ENCODE measurements at regions not wholly inside any gene's neighbourhood (a gene's known extent, or its start where the extent isn't known, plus 50 kb on each side); places are given as distances from the start of the nearest gene placed in this dataset.

- TF ChIP-seq GATA3 (IDR thresholded peaks at IDR 0.05; ENCODE audit: low read depth, low read length), result no peak
- no peak for TF ChIP-seq GATA2 (IDR thresholded peaks at IDR 0.05; ENCODE audit: low read depth, low read length)
Observed at GRCh38 chr11:103735497-103736032, 300.9 kb upstream of the DDI1 start.

- TF ChIP-seq GATA2 (IDR thresholded peaks at IDR 0.05; ENCODE audit: low read depth, low read length), result no peak
- TF ChIP-seq GATA3 (IDR thresholded peaks at IDR 0.05; ENCODE audit: low read depth, low read length), result no peak
Observed at GRCh38 chr11:103736315-103737036, 300.0 kb upstream of the DDI1 start.

GRCh38 chr11:103737037-103737622 is 299.3 kb upstream of the DDI1 start:
- TF ChIP-seq GATA3 (IDR thresholded peaks at IDR 0.05; ENCODE audit: low read depth, low read length) (no peak), GATA2 (IDR thresholded peaks at IDR 0.05; ENCODE audit: low read depth, low read length) (no peak)

GRCh38 chr11:103737747-103738146 is 298.7 kb upstream of the DDI1 start:
- TF ChIP-seq GATA3 (IDR thresholded peaks at IDR 0.05; ENCODE audit: low read depth, low read length) (no peak), GATA2 (IDR thresholded peaks at IDR 0.05; ENCODE audit: low read depth, low read length) (no peak)

- TF ChIP-seq GATA2 (IDR thresholded peaks at IDR 0.05; ENCODE audit: low read depth, low read length) (no peak), GATA3 (IDR thresholded peaks at IDR 0.05; ENCODE audit: low read depth, low read length) (no peak)
Observed at GRCh38 chr11:103744496-103745153, 291.8 kb upstream of the DDI1 start.

GRCh38 chr11:103749158-103749557 is 287.3 kb upstream of the DDI1 start:
- TF ChIP-seq GATA2 (IDR thresholded peaks at IDR 0.05; ENCODE audit: low read depth, low read length) (no peak), GATA3 (IDR thresholded peaks at IDR 0.05; ENCODE audit: low read depth, low read length) (no peak)

- no peak for TF ChIP-seq GATA3 (IDR thresholded peaks at IDR 0.05; ENCODE audit: low read depth, low read length)
- no peak for TF ChIP-seq GATA2 (IDR thresholded peaks at IDR 0.05; ENCODE audit: low read depth, low read length)
Observed at GRCh38 chr11:103768816-103769215, 267.6 kb upstream of the DDI1 start.

GRCh38 chr11:103773059-103773458 is 263.4 kb upstream of the DDI1 start:
- no peak for TF ChIP-seq GATA3 (IDR thresholded peaks at IDR 0.05; ENCODE audit: low read depth, low read length)
- TF ChIP-seq GATA2 (IDR thresholded peaks at IDR 0.05; ENCODE audit: low read depth, low read length), result no peak

- no peak for TF ChIP-seq GATA2 (IDR thresholded peaks at IDR 0.05; ENCODE audit: low read depth, low read length)
- no peak for TF ChIP-seq GATA3 (IDR thresholded peaks at IDR 0.05; ENCODE audit: low read depth, low read length)
Observed at GRCh38 chr11:103773537-103773936, 262.9 kb upstream of the DDI1 start.

- TF ChIP-seq GATA2 (IDR thresholded peaks at IDR 0.05; ENCODE audit: low read depth, low read length) (no peak), GATA3 (IDR thresholded peaks at IDR 0.05; ENCODE audit: low read depth, low read length) (no peak)
Observed at GRCh38 chr11:103779054-103779453, 257.4 kb upstream of the DDI1 start.

- TF ChIP-seq GATA2 (IDR thresholded peaks at IDR 0.05; ENCODE audit: low read depth, low read length) (no peak), GATA3 (IDR thresholded peaks at IDR 0.05; ENCODE audit: low read depth, low read length) (no peak)
Observed at GRCh38 chr11:103789952-103790351, 246.5 kb upstream of the DDI1 start.

- TF ChIP-seq GATA3 (IDR thresholded peaks at IDR 0.05; ENCODE audit: low read depth, low read length) (no peak), GATA2 (IDR thresholded peaks at IDR 0.05; ENCODE audit: low read depth, low read length) (no peak)
Observed at GRCh38 chr11:103792981-103793468, 243.4 kb upstream of the DDI1 start.

GRCh38 chr11:103794262-103794661 is 242.2 kb upstream of the DDI1 start:
- TF ChIP-seq GATA2 (IDR thresholded peaks at IDR 0.05; ENCODE audit: low read depth, low read length) (no peak), GATA3 (IDR thresholded peaks at IDR 0.05; ENCODE audit: low read depth, low read length) (no peak)

GRCh38 chr11:103798026-103798425 is 238.4 kb upstream of the DDI1 start:
- TF ChIP-seq GATA2 (IDR thresholded peaks at IDR 0.05; ENCODE audit: low read depth, low read length) (no peak), GATA3 (IDR thresholded peaks at IDR 0.05; ENCODE audit: low read depth, low read length) (no peak)
